Neural cell (in vitro differentiated cells): ENCODE measurements at regions not wholly inside any gene's neighbourhood (a gene's known extent, or its start where the extent isn't known, plus 50 kb on each side); places are given as distances from the start of the nearest gene placed in this dataset.

Experiments used
- H2AFZ ChIP-seq: fragments of 200-600, 300-800 bp; sonication (generic), shearing (Covaris generic); 2 replicates; pipeline ENCODE4 v1.6.0; 2014; ENCODE audit warnings: low read depth, mild to moderate bottlenecking, antibody characterized with exemption, low read length, moderate library complexity
- H3F3A ChIP-seq: fragments of 200-600 bp; shearing (Covaris generic); 2 replicates; pipeline ENCODE4 v1.6.1; 2016; ENCODE audit warnings: mild to moderate bottlenecking, moderate library complexity, mixed read lengths, antibody characterized with exemption, low read length; ENCODE audit not compliant: insufficient read depth, poor library complexity, severe bottlenecking
- H3K27ac ChIP-seq: fragments of 200-600, 300-800 bp; sonication (generic), shearing (Covaris generic); 2 replicates; pipeline ENCODE4 v1.5.1; 2014; ENCODE audit warnings: mild to moderate bottlenecking, low read length, moderate library complexity
- H3K27me3 ChIP-seq: fragments of 300-800, 200-600 bp; sonication (generic), shearing (Covaris generic); 2 replicates; pipeline ENCODE4 v1.6.0; 2014; ENCODE audit warnings: mild to moderate bottlenecking, low read depth, low read length, moderate library complexity; ENCODE audit not compliant: insufficient read depth
- H3K36me3 ChIP-seq: fragments of 300-800, 200-600 bp; sonication (generic), shearing (Covaris generic); 2 replicates; pipeline ENCODE4 v1.5.1; 2014; ENCODE audit warnings: mild to moderate bottlenecking, antibody characterized with exemption, low read length, moderate library complexity; ENCODE audit not compliant: insufficient read depth
- H3K4me2 ChIP-seq: fragments of 300-800, 200-600 bp; sonication (generic), shearing (Covaris generic); 2 replicates; pipeline ENCODE4 v1.6.0; 2014; ENCODE audit warnings: mild to moderate bottlenecking, low read length
- H3K4me3 ChIP-seq: fragments of 300-800, 200-600 bp; sonication (generic), shearing (Covaris generic); 2 replicates; pipeline ENCODE4 v1.5.1; 2014; ENCODE audit warnings: mild to moderate bottlenecking, low read length, moderate library complexity
- H3K79me2 ChIP-seq: fragments of 200-600 bp; shearing (Covaris generic); replicated peaks from 2 replicates; pipeline ENCODE4 v1.6.0; 2014; ENCODE audit warnings: mild to moderate bottlenecking, low read length, moderate library complexity; ENCODE audit not compliant: insufficient read depth
- H3K9ac ChIP-seq: fragments of 300-800, 200-600 bp; sonication (generic), shearing (Covaris generic); 2 replicates; pipeline ENCODE4 v1.6.1; 2016; ENCODE audit warnings: mild to moderate bottlenecking, low read length, mixed read lengths
- H3K9me2 ChIP-seq: fragments of 200-600 bp; shearing (Covaris generic); 2 replicates; pipeline ENCODE4 v1.6.1; 2016; ENCODE audit warnings: mild to moderate bottlenecking, low read length, mixed read lengths; ENCODE audit not compliant: insufficient read depth
- H3K9me3 ChIP-seq: fragments of 200-600, 300-800 bp; sonication (generic), shearing (Covaris generic); 2 replicates; pipeline ENCODE4 v1.6.1; 2016; ENCODE audit warnings: mild to moderate bottlenecking, mixed run types, low read length, moderate library complexity, mixed read lengths
- H4K20me1 ChIP-seq: fragments of 200-600 bp; shearing (Covaris generic); 2 replicates; pipeline ENCODE4 v1.6.1; 2016; ENCODE audit warnings: mild to moderate bottlenecking, mixed run types; ENCODE audit not compliant: insufficient read depth
- EP300 ChIP-seq: fragments of 450-650 bp; conservative IDR thresholded peaks from 2 replicates; pipeline ENCODE4 v1.6.1; 2014; ENCODE audit warnings: antibody characterized with exemption, mild to moderate bottlenecking, moderate library complexity; ENCODE audit not compliant: poor library complexity, severe bottlenecking
- EZH2 ChIP-seq: fragments of 200-600, 300-800 bp; shearing (Covaris generic), sonication (generic); IDR thresholded peaks from 2 replicates; pipeline ENCODE4 v1.6.1; 2014; ENCODE audit warnings: antibody characterized with exemption, low read length, borderline replicate concordance, mild to moderate bottlenecking; ENCODE audit not compliant: insufficient read depth, poor library complexity, severe bottlenecking
- MXI1 ChIP-seq: fragments of 450-650 bp; conservative IDR thresholded peaks from 2 replicates; pipeline ENCODE4 v1.6.1; 2014; ENCODE audit warnings: antibody characterized with exemption, mild to moderate bottlenecking; ENCODE audit not compliant: poor library complexity, severe bottlenecking
- POLR2AphosphoS5 ChIP-seq: IDR thresholded peaks from 2 replicates; pipeline ENCODE4 v1.6.1; 2012
- RAD21 ChIP-seq: fragments of 450-650 bp; conservative IDR thresholded peaks from 2 replicates; pipeline ENCODE4 v1.6.1; 2014; ENCODE audit warnings: antibody characterized with exemption, mild to moderate bottlenecking, moderate library complexity
- SMC3 ChIP-seq: fragments of 450-650 bp; conservative IDR thresholded peaks from 2 replicates; pipeline ENCODE4 v1.6.1; 2014; ENCODE audit warnings: antibody characterized with exemption, mild to moderate bottlenecking, moderate library complexity; ENCODE audit not compliant: poor library complexity
- TAF1 ChIP-seq: IDR thresholded peaks from 2 replicates; pipeline ENCODE4 v1.6.1; 2012; ENCODE audit warnings: low read depth
- TF ChIP-seq, protein P1 (sequence below): fragments of 450-650 bp; IDR thresholded peaks from 2 replicates; pipeline ENCODE4 v1.5.1; 2014; ENCODE audit warnings: antibody characterized with exemption, mild to moderate bottlenecking, moderate library complexity; ENCODE audit not compliant: poor library complexity, severe bottlenecking
- TF ChIP-seq, protein P2 (sequence below): IDR thresholded peaks from 2 replicates; pipeline ENCODE4 v1.6.1; 2012; ENCODE audit warnings: borderline replicate concordance

DNA sequence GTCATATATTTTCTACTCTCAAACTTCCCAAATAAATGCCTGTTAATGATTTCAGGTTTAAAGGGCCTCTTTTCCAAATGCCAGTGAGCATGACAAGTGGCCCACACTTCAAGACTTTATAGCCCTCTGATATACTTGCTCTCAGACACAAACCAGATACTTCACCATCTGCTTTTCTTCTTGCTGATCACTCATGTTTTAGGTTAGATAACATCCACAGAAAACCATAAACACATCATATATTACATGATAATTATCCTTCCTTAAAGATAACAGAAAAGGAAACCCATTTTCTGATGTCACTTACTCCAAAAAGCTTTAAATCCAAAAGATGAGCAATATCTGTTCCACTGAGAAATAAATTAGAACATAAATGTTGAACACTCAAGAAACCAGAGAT, 723.5 kb downstream of the LTN1 start:
- no peaks in the 10 kb centered on the region for H4K20me1 ChIP-seq
- no peaks in the 10 kb centered on the region for H3K9me2 ChIP-seq
- H3K27ac ChIP-seq: no peak overlapping the region
- H3K36me3 ChIP-seq: no peaks in the 10 kb centered on the region
- H2AFZ ChIP-seq: no peak overlapping the region
- no peaks in the 10 kb centered on the region for H3K79me2 ChIP-seq
- no peaks in the 10 kb centered on the region for H3F3A ChIP-seq
- no peak overlapping the region for H3K4me3 ChIP-seq
- TF ChIP-seq TAF1 (no peak), EP300 (no peak), EZH2 (no peak), MXI1 (no peak), SMC3 (no peak), RAD21 (no peak), POLR2AphosphoS5 (no peak)
- TF ChIP-seq, protein P1, sequence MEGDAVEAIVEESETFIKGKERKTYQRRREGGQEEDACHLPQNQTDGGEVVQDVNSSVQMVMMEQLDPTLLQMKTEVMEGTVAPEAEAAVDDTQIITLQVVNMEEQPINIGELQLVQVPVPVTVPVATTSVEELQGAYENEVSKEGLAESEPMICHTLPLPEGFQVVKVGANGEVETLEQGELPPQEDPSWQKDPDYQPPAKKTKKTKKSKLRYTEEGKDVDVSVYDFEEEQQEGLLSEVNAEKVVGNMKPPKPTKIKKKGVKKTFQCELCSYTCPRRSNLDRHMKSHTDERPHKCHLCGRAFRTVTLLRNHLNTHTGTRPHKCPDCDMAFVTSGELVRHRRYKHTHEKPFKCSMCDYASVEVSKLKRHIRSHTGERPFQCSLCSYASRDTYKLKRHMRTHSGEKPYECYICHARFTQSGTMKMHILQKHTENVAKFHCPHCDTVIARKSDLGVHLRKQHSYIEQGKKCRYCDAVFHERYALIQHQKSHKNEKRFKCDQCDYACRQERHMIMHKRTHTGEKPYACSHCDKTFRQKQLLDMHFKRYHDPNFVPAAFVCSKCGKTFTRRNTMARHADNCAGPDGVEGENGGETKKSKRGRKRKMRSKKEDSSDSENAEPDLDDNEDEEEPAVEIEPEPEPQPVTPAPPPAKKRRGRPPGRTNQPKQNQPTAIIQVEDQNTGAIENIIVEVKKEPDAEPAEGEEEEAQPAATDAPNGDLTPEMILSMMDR: no peak
- TF ChIP-seq, protein P2, sequence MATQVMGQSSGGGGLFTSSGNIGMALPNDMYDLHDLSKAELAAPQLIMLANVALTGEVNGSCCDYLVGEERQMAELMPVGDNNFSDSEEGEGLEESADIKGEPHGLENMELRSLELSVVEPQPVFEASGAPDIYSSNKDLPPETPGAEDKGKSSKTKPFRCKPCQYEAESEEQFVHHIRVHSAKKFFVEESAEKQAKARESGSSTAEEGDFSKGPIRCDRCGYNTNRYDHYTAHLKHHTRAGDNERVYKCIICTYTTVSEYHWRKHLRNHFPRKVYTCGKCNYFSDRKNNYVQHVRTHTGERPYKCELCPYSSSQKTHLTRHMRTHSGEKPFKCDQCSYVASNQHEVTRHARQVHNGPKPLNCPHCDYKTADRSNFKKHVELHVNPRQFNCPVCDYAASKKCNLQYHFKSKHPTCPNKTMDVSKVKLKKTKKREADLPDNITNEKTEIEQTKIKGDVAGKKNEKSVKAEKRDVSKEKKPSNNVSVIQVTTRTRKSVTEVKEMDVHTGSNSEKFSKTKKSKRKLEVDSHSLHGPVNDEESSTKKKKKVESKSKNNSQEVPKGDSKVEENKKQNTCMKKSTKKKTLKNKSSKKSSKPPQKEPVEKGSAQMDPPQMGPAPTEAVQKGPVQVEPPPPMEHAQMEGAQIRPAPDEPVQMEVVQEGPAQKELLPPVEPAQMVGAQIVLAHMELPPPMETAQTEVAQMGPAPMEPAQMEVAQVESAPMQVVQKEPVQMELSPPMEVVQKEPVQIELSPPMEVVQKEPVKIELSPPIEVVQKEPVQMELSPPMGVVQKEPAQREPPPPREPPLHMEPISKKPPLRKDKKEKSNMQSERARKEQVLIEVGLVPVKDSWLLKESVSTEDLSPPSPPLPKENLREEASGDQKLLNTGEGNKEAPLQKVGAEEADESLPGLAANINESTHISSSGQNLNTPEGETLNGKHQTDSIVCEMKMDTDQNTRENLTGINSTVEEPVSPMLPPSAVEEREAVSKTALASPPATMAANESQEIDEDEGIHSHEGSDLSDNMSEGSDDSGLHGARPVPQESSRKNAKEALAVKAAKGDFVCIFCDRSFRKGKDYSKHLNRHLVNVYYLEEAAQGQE: no peak
- no peak overlapping the region for H3K4me2 ChIP-seq
- no peaks in the 10 kb centered on the region for H3K9me3 ChIP-seq
- no peak overlapping the region for H3K9ac ChIP-seq
- H3K27me3 ChIP-seq: no peaks in the 10 kb centered on the region

DNA sequence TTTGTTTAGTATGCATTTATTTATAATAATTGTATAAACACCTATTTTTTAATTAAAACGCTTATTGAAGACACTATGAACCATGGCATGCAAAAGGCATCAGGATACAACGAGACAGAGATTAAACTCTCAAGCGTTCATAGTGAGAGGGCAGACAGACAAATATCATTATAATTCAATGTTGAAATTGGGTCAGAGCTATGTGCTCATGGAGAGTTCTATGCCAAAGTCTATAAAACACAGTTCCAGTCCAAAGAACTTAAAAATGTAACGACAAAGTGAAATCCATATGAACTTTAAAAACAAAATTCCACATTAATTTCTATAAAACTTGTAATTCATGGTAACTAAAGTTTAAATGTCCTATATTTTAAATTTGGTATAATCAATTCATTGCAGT, 724.0 kb downstream of the LTN1 start:
- no peak overlapping the region for H3K27ac ChIP-seq
- TF ChIP-seq EP300: no peak
- TF ChIP-seq, protein P1: no peak
- TF ChIP-seq RAD21: no peak
- TF ChIP-seq MXI1: no peak
- TF ChIP-seq, protein P2: no peak
- TF ChIP-seq EZH2: no peak
- TF ChIP-seq POLR2AphosphoS5: no peak
- no peak for TF ChIP-seq TAF1
- no peak for TF ChIP-seq SMC3
- H2AFZ ChIP-seq: no peak overlapping the region

More for the DNA sequence above, 724.0 kb downstream of the LTN1 start:
- Histone ChIP-seq H3K36me3 (no peaks in the 10 kb centered on the region), H3K27me3 (no peaks in the 10 kb centered on the region), H3K4me2 (no peak overlapping the region), H3K79me2 (no peaks in the 10 kb centered on the region), H3K9ac (no peak overlapping the region), H4K20me1 (no peaks in the 10 kb centered on the region), H3K9me2 (no peaks in the 10 kb centered on the region), H3K4me3 (no peak overlapping the region), H3K9me3 (no peaks in the 10 kb centered on the region), H3F3A (no peaks in the 10 kb centered on the region)
